Activated naive CD8-positive, alpha-beta T cell treated with anti-CD3 and anti-CD28 coated beads for 36 hours (primary cell): ENCODE measurements at regions not wholly inside any gene's neighbourhood (a gene's known extent, or its start where the extent isn't known, plus 50 kb on each side); places are given as distances from the start of the nearest gene placed in this dataset.

ENCODE experiments used
- DNase-seq: peaks from one replicate; pipeline ENCODE4 v3.0.0; 2021
- H3K27ac Mint-ChIP-seq: one replicate; pipeline ENCODE4 v1.8.0; 2022; ENCODE audit warnings: mild to moderate bottlenecking, moderate library complexity, mixed read lengths
- H3K27me3 Mint-ChIP-seq: one replicate; pipeline ENCODE4 v1.8.0; 2022; ENCODE audit warnings: mild to moderate bottlenecking, mixed read lengths
- H3K36me3 Mint-ChIP-seq: one replicate; pipeline ENCODE4 v1.8.0; 2021; ENCODE audit warnings: mild to moderate bottlenecking, mixed read lengths
- H3K4me1 Mint-ChIP-seq: one replicate; pipeline ENCODE4 v1.8.0; 2021; ENCODE audit warnings: mixed read lengths
- H3K4me3 Mint-ChIP-seq: one replicate; pipeline ENCODE4 v1.8.0; 2022; ENCODE audit warnings: mild to moderate bottlenecking, moderate library complexity, mixed read lengths
- H3K9me3 Mint-ChIP-seq: one replicate; pipeline ENCODE4 v1.8.0; 2022; ENCODE audit warnings: mixed read lengths

DNA sequence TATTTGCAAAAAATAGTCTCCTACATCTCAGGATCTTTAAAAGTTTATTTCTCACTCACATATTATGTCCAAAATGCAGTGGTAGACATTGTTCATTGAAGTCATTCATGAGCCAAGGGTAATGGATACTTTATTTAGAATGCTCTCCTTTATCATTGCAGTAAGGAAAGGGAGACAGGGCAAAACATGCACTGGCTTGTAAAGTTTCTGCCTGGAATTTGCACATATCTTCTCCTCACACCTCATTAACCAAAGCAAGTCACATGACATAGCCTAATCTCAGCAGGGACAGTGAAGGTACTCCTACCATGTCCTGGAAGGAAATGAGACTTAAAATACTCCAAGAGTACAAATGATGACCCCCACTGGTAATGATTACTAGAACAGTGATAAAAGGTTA lies 333.7 kb upstream of the EPHA3 start:
- no peaks in the 10 kb centered on the region for H3K4me1 Mint-ChIP-seq
- no peak overlapping the region for H3K4me3 Mint-ChIP-seq
- DNase-seq, result no peak
- H3K27ac Mint-ChIP-seq, result no peak overlapping the region
- H3K36me3 Mint-ChIP-seq, result no peaks in the 10 kb centered on the region
- H3K27me3 Mint-ChIP-seq, result no peaks in the 10 kb centered on the region
- peaks cover 15% of the 10 kb centered on the region for H3K9me3 Mint-ChIP-seq

DNA sequence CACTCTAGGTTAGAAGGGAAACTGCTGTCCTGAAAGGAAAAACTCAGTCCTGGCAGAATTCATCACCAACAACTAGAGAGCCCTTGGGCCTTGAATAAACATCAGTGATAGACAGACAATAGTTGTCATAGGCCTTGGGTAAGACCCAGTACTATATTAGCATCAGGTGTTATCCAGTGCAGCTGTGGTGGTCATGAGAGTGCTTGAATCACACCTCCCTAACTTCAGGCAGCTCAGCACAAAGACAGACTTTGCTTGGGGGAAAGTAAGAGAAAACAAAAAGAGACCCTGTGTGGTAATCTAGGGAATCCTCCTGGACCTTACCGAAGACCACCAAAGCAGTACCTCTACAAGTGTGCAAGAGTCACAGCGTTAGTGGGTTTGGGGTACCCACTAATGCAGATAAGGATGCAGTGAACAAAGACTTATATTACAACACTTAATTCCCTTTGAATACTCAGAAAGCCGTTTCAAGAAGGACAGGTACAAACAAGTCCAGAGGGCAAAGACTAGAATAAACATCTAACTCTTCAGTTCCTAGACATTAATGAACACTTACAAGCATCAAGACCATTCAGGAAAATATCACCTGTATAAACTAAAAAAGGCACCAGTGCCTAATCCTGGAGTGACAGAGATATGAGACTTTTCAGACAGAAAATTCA lies 332.3 kb upstream of the EPHA3 start:
- Mint-ChIP-seq H3K4me3 (no peak overlapping the region), H3K27me3 (no peaks in the 10 kb centered on the region), H3K4me1 (no peaks in the 10 kb centered on the region), H3K9me3 (peaks cover 9% of the 10 kb centered on the region), H3K27ac (no peak overlapping the region), H3K36me3 (no peaks in the 10 kb centered on the region)
- no peak for DNase-seq

DNA sequence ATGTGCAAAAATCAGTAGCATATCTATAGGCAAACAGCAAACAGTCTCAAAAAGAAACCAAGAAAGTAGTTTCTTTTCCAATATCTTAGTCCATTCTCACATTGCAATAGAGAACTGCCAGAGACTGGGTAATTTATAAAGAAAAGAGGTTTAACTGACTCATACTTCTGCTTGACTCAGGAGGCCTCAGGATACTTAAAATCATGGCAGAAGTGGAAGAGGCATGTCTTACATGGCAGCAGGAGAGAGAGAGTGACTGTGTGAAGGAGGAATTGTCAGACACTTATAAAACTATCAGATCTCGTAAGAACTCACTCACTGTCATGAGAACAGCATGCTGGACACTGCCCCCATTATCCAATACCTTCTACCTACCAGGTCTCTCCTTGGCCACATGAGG lies 327.9 kb upstream of the EPHA3 start:
- no peak overlapping the region for H3K27ac Mint-ChIP-seq
- H3K4me3 Mint-ChIP-seq, result no peak overlapping the region
- H3K36me3 Mint-ChIP-seq, result no peaks in the 10 kb centered on the region
- no peak for DNase-seq
- no peaks in the 10 kb centered on the region for H3K4me1 Mint-ChIP-seq
- no peaks in the 10 kb centered on the region for H3K27me3 Mint-ChIP-seq
- H3K9me3 Mint-ChIP-seq, result peaks cover 6% of the 10 kb centered on the region

DNA sequence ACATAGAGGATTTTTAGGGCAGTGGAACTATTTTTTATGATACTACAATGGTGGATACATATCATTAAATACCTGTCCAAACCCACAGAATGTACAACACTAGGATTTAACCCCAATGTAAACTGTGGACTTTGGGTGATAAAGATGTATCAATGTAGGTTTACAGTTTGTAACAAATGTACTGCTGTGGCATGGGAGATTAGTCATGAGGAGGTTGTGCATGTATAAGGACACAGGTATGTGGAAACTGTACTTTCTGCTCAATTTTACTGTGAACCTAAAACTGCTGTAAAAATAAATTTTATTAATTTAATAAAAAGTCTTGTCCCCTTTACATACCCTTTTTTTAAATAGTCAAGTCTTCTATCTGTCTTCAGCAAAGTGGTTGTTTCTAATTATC lies 322.5 kb upstream of the EPHA3 start:
- Mint-ChIP-seq H3K27ac (no peak overlapping the region), H3K27me3 (no peaks in the 10 kb centered on the region), H3K4me1 (no peaks in the 10 kb centered on the region), H3K9me3 (peaks cover 8% of the 10 kb centered on the region), H3K36me3 (no peaks in the 10 kb centered on the region), H3K4me3 (no peak overlapping the region)
- DNase-seq, result no peak

DNA sequence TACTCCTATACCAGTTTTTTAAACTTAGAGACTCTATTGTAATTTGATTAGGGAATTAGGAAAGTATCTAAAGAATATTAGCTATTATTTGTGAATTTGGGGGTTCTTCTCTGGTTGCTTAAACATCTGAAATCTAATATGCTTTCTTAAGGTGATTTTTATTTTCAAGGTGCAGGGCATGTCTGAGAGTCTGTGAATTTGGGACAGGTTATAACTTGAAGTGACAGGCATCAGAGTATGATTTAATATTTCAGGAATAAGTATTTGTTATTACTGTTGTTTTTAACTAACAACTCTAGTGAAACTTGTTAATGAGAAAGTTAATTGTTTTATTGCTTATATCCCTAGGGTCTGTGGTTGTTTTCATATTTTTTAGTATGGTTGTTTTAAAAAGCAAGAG lies 321.6 kb upstream of the EPHA3 start:
- Mint-ChIP-seq H3K27ac (no peak overlapping the region), H3K36me3 (no peaks in the 10 kb centered on the region), H3K9me3 (peaks cover 8% of the 10 kb centered on the region), H3K4me1 (no peaks in the 10 kb centered on the region), H3K27me3 (no peaks in the 10 kb centered on the region), H3K4me3 (no peak overlapping the region)
- no peak for DNase-seq

DNA sequence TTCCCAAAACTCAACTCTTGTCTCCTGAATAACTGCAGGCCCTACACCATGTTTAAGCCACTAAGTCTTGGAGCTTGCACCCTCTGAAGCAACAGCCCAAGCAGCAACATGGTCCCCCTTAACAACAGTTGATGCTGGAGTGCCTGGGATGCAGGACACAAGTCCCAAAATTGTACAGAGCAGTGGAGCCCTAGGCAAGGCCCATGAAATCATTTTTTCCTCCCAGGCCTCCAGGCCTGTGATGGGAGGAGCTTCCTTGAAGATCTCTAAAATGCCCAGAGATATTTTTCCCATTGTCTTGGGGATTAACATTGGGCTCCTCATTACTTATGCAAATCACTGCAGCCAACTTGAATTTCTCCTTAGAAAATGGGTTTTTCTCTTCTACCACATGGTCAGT lies 311.9 kb upstream of the EPHA3 start:
- Mint-ChIP-seq H3K9me3 (peaks cover 13% of the 10 kb centered on the region), H3K36me3 (no peaks in the 10 kb centered on the region), H3K4me3 (no peak overlapping the region), H3K27me3 (no peaks in the 10 kb centered on the region), H3K27ac (no peak overlapping the region), H3K4me1 (no peaks in the 10 kb centered on the region)
- no peak for DNase-seq

DNA sequence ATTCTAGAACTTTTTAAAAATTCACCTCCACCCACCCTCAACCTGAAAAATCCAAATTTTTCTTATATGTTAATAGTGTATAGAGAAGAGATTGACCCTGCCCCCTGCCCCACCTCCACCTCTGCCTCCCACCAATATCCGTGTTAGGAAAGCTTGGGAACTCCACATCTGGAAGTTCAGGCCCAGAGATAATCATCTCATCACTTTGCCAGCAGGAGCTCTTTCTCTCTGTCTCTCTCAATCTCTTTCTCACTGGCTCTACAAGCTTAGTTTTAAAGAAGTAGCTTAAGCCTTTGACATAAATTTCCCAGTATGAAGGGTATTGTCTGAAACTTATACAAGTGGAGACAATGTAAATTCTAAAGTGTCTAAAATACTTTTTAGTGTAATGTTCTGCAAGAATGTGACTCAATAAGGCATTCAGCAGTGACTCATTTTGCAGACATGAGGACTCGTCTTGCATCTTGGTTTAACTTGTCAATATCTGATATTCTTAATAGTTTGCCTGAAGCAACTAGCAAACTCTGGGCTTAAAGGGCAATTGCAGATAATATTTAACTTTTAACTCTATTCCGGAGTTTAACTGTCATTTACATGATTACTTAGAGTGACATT lies 299.8 kb upstream of the EPHA3 start:
- H3K9me3 Mint-ChIP-seq, result peaks cover 5% of the 10 kb centered on the region
- no peaks in the 10 kb centered on the region for H3K4me1 Mint-ChIP-seq
- no peaks in the 10 kb centered on the region for H3K27me3 Mint-ChIP-seq
- H3K36me3 Mint-ChIP-seq, result no peaks in the 10 kb centered on the region
- H3K27ac Mint-ChIP-seq, result no peak overlapping the region
- no peak for DNase-seq
- no peak overlapping the region for H3K4me3 Mint-ChIP-seq

DNA sequence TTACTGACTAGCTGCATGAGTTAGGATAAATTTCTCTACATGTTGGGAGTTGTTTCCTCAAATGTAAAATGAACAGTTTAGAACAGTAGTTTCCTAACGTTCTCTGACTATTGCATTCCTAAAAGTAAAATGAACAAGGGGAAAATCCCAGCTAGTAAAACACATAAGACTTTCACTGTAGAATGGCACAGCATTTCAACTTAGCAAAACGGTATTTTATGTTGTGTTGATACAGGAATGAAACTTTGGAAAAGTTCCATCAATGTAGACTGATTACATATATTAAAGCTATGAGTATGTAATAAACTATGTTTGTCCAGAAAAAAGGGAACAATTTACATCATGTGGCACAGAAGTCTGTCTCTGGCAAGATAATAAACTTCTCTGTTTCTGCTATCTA lies 297.4 kb upstream of the EPHA3 start:
- Mint-ChIP-seq H3K27ac (no peak overlapping the region), H3K27me3 (no peaks in the 10 kb centered on the region), H3K36me3 (no peaks in the 10 kb centered on the region), H3K9me3 (peaks cover 5% of the 10 kb centered on the region), H3K4me3 (no peak overlapping the region), H3K4me1 (no peaks in the 10 kb centered on the region)
- no peak for DNase-seq

DNA sequence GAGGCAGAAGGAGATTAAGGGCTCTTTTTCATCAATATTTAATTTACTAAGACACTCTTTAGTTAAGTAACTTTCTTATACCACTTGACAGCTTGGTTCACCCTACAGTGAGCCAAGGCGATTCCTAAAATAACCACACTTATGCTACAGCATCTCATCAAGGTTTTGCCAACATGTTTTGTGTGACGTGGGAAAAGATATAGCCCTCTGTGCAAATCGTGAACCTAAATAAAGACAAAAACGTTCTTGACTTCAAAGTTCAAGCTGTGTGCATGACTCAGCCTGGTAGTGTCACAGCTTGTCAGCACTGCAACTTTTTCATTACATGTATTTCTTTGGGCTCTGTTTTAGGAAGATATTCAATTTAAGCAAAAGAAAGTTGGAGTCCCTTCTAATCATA lies 297.0 kb upstream of the EPHA3 start:
- DNase-seq, result no peak
- Mint-ChIP-seq H3K36me3 (no peaks in the 10 kb centered on the region), H3K4me3 (no peak overlapping the region), H3K4me1 (no peaks in the 10 kb centered on the region), H3K27me3 (no peaks in the 10 kb centered on the region), H3K9me3 (peaks cover 5% of the 10 kb centered on the region), H3K27ac (no peak overlapping the region)

DNA sequence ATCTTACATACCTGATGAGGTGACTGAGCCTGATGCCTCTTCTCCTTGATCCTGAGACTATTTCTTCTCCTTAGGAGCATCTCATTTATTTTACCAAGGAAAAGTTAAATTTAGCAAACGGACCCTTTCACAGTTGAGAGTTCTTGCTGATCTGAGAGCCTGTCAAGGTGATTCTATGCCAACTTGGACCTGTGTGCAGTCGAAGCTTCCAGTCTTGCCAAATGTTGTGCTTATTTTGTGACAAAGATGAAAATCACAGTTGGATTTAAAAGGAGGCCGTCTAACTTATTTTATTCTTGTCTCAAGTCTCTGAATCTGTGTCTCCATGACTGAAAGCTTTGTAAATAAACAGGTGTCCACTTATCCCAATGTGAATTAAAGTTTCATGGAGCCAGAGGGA lies 296.3 kb upstream of the EPHA3 start:
- H3K4me1 Mint-ChIP-seq, result no peaks in the 10 kb centered on the region
- no peak overlapping the region for H3K4me3 Mint-ChIP-seq
- H3K36me3 Mint-ChIP-seq, result no peaks in the 10 kb centered on the region
- H3K27ac Mint-ChIP-seq, result no peak overlapping the region
- DNase-seq, result no peak
- no peaks in the 10 kb centered on the region for H3K27me3 Mint-ChIP-seq
- H3K9me3 Mint-ChIP-seq, result peaks cover 4% of the 10 kb centered on the region

DNA sequence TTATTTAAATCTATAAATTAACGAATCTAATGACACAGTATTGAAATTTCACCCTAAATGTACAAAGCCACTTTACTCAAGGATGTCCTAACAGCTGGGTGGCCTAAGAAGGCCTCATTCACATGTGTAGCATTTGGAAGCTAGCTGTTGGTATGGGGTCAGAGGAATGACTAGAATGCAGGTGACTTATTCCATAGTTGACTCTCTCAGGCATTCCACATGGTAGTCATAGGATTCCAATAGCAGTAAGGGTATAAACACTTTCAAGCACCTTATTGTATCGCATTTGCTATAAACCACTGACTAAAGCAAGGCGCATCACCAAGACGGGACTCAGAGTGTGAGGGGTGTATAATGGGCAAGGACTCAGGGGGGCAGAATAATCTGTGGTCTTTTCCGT lies 294.8 kb upstream of the EPHA3 start:
- DNase-seq, result no peak
- Mint-ChIP-seq H3K36me3 (no peaks in the 10 kb centered on the region), H3K4me1 (no peaks in the 10 kb centered on the region), H3K27ac (no peak overlapping the region), H3K27me3 (no peaks in the 10 kb centered on the region), H3K4me3 (no peak overlapping the region), H3K9me3 (peaks cover 2% of the 10 kb centered on the region)

DNA sequence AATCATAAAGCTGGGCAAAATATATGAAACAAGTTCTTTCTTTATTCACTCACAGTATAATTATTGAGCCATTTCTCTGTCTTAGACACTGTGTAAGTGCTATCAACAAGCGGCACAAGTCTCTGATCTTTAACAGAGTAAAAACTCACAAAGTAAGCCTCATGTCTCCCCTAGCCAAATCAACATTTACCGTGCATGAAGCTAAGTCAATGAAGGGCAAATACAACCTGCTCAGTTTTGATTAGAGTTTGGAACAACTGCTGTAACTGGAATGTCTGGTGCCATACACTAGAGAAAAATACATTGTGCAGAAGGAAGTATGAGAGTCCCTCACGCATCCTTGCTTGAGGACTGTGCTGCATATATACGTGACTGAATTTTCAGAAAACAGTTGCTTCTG lies 291.0 kb upstream of the EPHA3 start:
- no peak for DNase-seq
- no peaks in the 10 kb centered on the region for H3K4me1 Mint-ChIP-seq
- H3K27me3 Mint-ChIP-seq, result no peaks in the 10 kb centered on the region
- H3K4me3 Mint-ChIP-seq, result no peak overlapping the region
- peaks cover 2% of the 10 kb centered on the region for H3K9me3 Mint-ChIP-seq
- no peak overlapping the region for H3K27ac Mint-ChIP-seq
- H3K36me3 Mint-ChIP-seq, result no peaks in the 10 kb centered on the region

DNA sequence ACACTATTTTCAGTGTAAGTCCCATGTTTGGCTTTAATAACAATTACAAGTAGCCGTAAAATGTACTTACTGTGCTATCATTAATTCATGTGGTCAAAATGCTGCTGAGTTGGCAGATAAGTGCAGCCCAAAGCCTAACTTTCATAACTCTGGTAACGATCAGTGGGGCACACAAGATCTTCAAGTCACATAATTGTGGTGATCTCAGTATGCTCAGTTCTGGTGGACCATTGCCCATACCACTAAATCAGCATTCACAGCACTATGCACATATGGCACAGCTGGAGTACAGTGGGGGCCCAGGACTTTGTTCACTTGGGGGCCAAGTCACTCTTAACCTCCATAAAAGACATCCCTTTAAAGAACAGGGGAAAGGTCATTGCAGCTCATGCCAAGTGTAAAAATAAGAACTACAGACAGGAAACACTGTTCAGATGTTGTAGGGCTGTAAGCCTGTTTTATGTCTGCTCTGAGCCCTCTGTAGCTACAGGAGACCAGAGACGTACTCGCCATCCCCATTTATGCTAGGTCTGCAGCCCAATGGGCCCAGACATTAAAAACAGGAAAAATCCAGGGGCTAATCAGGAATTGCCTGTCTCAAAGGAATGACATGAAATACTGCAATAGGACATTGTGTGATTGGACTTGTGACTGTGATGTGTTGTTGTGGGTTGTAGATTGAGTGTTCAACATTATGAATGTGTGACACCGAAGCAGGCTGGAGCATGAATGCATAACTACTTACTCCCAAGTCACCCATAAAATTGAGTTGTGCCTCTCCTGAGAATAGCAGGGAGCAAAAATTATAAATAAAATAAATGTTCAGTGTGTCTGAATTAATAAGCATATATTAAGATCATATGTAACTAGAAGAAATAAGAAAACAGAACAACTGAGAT lies 282.5 kb upstream of the EPHA3 start:
- Mint-ChIP-seq H3K27ac (no peak overlapping the region), H3K9me3 (no peaks in the 10 kb centered on the region), H3K4me3 (no peak overlapping the region), H3K36me3 (no peaks in the 10 kb centered on the region), H3K4me1 (no peaks in the 10 kb centered on the region), H3K27me3 (no peaks in the 10 kb centered on the region)
- DNase-seq, result no peak

DNA sequence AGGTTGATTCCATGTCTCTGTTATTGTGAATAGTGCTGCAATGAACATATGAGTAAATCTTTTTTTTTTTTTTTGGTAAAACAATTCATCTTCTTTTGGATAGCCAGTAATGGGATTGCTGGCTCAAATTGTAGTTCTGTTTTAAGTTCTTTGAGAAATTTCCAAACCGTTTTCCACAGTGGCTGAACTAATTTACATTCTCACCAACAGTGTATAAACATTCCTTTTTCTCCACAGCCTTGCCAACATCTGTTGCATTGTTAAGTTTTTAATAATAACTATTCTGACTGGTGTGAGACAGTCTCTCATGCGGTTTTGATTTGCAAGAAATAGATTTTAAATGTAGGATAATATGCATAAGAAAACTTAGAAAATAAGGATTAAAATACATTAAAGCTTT lies 279.0 kb upstream of the EPHA3 start:
- Mint-ChIP-seq H3K36me3 (no peaks in the 10 kb centered on the region), H3K27me3 (no peaks in the 10 kb centered on the region), H3K4me3 (no peak overlapping the region), H3K27ac (no peak overlapping the region), H3K4me1 (no peaks in the 10 kb centered on the region), H3K9me3 (no peaks in the 10 kb centered on the region)
- DNase-seq, result no peak

DNA sequence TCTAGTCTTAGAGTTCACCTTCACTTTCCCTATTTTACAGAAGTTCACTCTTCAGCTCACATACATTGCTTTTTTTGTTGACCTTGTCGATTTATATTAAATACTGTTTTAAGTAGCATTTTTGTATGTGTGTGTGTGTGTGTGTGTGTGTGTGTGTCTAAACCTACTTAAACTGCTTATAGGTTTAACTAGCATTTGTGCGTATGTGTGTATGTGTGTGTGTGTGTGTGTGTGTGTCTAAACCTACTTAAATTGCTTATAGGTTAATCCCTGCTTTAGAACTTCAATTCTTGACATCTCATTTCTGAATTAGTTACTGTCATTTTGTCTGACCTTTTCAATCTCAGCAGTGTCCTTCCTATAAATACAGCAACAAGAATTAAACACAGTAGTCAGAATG lies 254.8 kb upstream of the EPHA3 start:
- no peaks in the 10 kb centered on the region for H3K36me3 Mint-ChIP-seq
- H3K27ac Mint-ChIP-seq, result no peak overlapping the region
- DNase-seq, result no peak
- no peaks in the 10 kb centered on the region for H3K27me3 Mint-ChIP-seq
- peaks cover 6% of the 10 kb centered on the region for H3K9me3 Mint-ChIP-seq
- no peaks in the 10 kb centered on the region for H3K4me1 Mint-ChIP-seq
- no peak overlapping the region for H3K4me3 Mint-ChIP-seq

DNA sequence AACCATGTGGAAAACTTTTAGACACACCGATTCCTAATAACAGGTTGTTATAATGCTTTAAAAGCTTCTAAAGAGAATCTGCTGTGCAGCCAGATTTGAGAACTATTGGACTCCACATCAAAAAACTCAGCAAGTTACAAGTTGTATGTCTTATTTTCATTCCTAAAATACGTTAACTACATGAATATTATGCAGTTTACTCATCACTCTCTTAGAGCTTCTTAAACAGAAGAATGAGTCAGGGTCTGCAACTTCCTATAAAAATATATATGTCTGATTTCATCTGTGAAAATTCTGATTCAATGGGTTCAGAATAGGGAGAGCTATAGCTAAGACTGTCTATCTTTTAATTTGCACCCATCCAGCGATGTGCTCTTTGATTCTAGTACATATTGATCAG lies 244.2 kb upstream of the EPHA3 start:
- H3K4me3 Mint-ChIP-seq, result no peak overlapping the region
- DNase-seq, result no peak
- no peak overlapping the region for H3K27ac Mint-ChIP-seq
- H3K4me1 Mint-ChIP-seq, result no peaks in the 10 kb centered on the region
- H3K36me3 Mint-ChIP-seq, result no peaks in the 10 kb centered on the region
- H3K9me3 Mint-ChIP-seq, result peaks cover 7% of the 10 kb centered on the region
- H3K27me3 Mint-ChIP-seq, result no peaks in the 10 kb centered on the region
